Keratinocyte (primary cell): ENCODE measurements at regions not wholly inside any gene's neighbourhood (a gene's known extent, or its start where the extent isn't known, plus 50 kb on each side); places are given as distances from the start of the nearest gene placed in this dataset.

Experiments
- DNase-seq: peaks from one replicate; pipeline ENCODE4 v3.0.0-alpha.2; 2011; ENCODE audit warnings: low read depth, missing footprints, low spot score
- FAIRE-seq: peaks from 2 replicates; lab custom pipeline; 2011; peaks lifted over from hg19 to GRCh38; lab: Jason Lieb, UNC
- H2AFZ ChIP-seq: 2 replicates; pipeline ENCODE4 v1.6.0; 2012; ENCODE audit warnings: low read length, control low read depth, inconsistent platforms; ENCODE audit not compliant: control insufficient read depth
- H3K27ac ChIP-seq: 2 replicates; pipeline ENCODE4 v1.5.1; 2011; ENCODE audit warnings: low read length; ENCODE audit not compliant: control insufficient read depth, insufficient read depth
- H3K27me3 ChIP-seq: 3 replicates; pipeline ENCODE4 v1.6.0; 2011; ENCODE audit warnings: low read length; ENCODE audit not compliant: control insufficient read depth, insufficient read depth; ENCODE audit errors: extremely low read depth
- H3K36me3 ChIP-seq, 2 experiments: 2 replicates in 1 of 2; 3 replicates in 1 of 2; pipeline ENCODE4 v1.5.1; 2011; ENCODE audit warnings: low read length in 2 of 2, mild to moderate bottlenecking in 1 of 2; ENCODE audit not compliant: control insufficient read depth in 2 of 2, insufficient read depth in 2 of 2; ENCODE audit errors: extremely low read depth in 1 of 2
- H3K4me1 ChIP-seq: 3 replicates; pipeline ENCODE4 v1.5.1; 2011; ENCODE audit warnings: low read length; ENCODE audit not compliant: control insufficient read depth, insufficient read depth; ENCODE audit errors: extremely low read depth
- H3K4me2 ChIP-seq: 3 replicates; pipeline ENCODE4 v1.6.0; 2011; ENCODE audit warnings: low read depth, low read length; ENCODE audit not compliant: control insufficient read depth, insufficient read depth; ENCODE audit errors: extremely low read depth
- H3K4me3 ChIP-seq, 3 experiments: fragments of 200-600 bp in 1 of 3; sonication (generic) in 1 of 3; 2 replicates in 2 of 3; 3 replicates in 1 of 3; pipeline ENCODE4 v1.5.1; 2011 to 2016; ENCODE audit warnings: low read length in 3 of 3, mild to moderate bottlenecking in 3 of 3, control low read depth in 2 of 3, inconsistent platforms in 1 of 3, low read depth in 1 of 3, mixed read lengths in 1 of 3, mixed run types in 1 of 3, moderate library complexity in 1 of 3; ENCODE audit not compliant: control insufficient read depth in 2 of 3, insufficient read depth in 2 of 3; ENCODE audit errors: extremely low read depth in 1 of 3
- H3K79me2 ChIP-seq: 2 replicates; pipeline ENCODE4 v1.6.0; 2012; ENCODE audit warnings: low read length; ENCODE audit not compliant: control insufficient read depth, insufficient read depth
- H3K9ac ChIP-seq: 3 replicates; pipeline ENCODE4 v1.6.0; 2011; ENCODE audit warnings: low read length; ENCODE audit not compliant: control insufficient read depth, insufficient read depth; ENCODE audit errors: extremely low read depth
- H3K9me1 ChIP-seq: 3 replicates; pipeline ENCODE4 v1.6.0; 2011; ENCODE audit warnings: low read length; ENCODE audit not compliant: control insufficient read depth, insufficient read depth; ENCODE audit errors: extremely low read depth
- H3K9me3 ChIP-seq: 2 replicates; pipeline ENCODE4 v1.5.1; 2012; ENCODE audit warnings: low read depth, low read length; ENCODE audit not compliant: control insufficient read depth
- H4K20me1 ChIP-seq: 3 replicates; pipeline ENCODE4 v1.6.0; 2011; ENCODE audit warnings: low read length; ENCODE audit not compliant: control insufficient read depth, insufficient read depth; ENCODE audit errors: extremely low read depth
- EZH2 ChIP-seq: IDR thresholded peaks from one replicate; pipeline ENCODE4 v1.6.1; 2012; ENCODE audit warnings: inconsistent platforms, mild to moderate bottlenecking, low read length, moderate library complexity
- dilution Hi-C: fragments of 300-500 bp; cut with MboI; formaldehyde crosslinking; loops from one replicate; pipeline ENCODE4 v1.7.0; 2020; ENCODE audit warnings: low sequenced_read_pairs; ENCODE audit not compliant: extremely low pct_ligation_motif_present
- TF ChIP-seq, protein P1 (sequence below), 3 experiments: IDR thresholded peaks in 1 of 3; conservative IDR thresholded peaks in 1 of 3; optimal IDR thresholded peaks in 1 of 3; 2 replicates in 2 of 3; 3 replicates in 1 of 3; pipeline versions ENCODE3 to v1.5.1; 2011; ENCODE audit warnings: low read length in 3 of 3, mild to moderate bottlenecking in 3 of 3, moderate library complexity in 2 of 3, control low read depth in 1 of 3, inconsistent platforms in 1 of 3; ENCODE audit not compliant: insufficient read depth in 2 of 3; ENCODE audit errors: extremely low read depth in 1 of 3

- Histone ChIP-seq H3K9ac (no peak overlapping the region), H3K9me3 (no peaks in the 10 kb centered on the region), H3K9me1 (no peaks in the 10 kb centered on the region), H3K36me3 (no peaks in the 10 kb centered on the region), H3K79me2 (no peaks in the 10 kb centered on the region), H3K27ac (no peak overlapping the region), H3K4me2 (no peak overlapping the region), H4K20me1 (no peaks in the 10 kb centered on the region), H2AFZ (no peak overlapping the region), H3K4me1 (no peaks in the 10 kb centered on the region), H3K4me3 (no peak overlapping the region), H3K27me3 (no peaks in the 10 kb centered on the region)
- DNase-seq: no peak
- TF ChIP-seq, protein P1, sequence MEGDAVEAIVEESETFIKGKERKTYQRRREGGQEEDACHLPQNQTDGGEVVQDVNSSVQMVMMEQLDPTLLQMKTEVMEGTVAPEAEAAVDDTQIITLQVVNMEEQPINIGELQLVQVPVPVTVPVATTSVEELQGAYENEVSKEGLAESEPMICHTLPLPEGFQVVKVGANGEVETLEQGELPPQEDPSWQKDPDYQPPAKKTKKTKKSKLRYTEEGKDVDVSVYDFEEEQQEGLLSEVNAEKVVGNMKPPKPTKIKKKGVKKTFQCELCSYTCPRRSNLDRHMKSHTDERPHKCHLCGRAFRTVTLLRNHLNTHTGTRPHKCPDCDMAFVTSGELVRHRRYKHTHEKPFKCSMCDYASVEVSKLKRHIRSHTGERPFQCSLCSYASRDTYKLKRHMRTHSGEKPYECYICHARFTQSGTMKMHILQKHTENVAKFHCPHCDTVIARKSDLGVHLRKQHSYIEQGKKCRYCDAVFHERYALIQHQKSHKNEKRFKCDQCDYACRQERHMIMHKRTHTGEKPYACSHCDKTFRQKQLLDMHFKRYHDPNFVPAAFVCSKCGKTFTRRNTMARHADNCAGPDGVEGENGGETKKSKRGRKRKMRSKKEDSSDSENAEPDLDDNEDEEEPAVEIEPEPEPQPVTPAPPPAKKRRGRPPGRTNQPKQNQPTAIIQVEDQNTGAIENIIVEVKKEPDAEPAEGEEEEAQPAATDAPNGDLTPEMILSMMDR (optimal IDR thresholded peaks at IDR 0.05 in 1 of 3, IDR thresholded peaks at IDR 0.05 in 1 of 3, conservative IDR thresholded peaks at IDR 0.05 in 1 of 3; ENCODE audit: extremely low read depth in 1 of 3, insufficient read depth in 2 of 3, low read length in 3 of 3): no peak
- dilution Hi-C loops: no loop called here
- no peak for FAIRE-seq
Measured at GRCh38 chr6:78523622-78524021, 343.7 kb upstream of the IRAK1BP1 start.

DNA sequence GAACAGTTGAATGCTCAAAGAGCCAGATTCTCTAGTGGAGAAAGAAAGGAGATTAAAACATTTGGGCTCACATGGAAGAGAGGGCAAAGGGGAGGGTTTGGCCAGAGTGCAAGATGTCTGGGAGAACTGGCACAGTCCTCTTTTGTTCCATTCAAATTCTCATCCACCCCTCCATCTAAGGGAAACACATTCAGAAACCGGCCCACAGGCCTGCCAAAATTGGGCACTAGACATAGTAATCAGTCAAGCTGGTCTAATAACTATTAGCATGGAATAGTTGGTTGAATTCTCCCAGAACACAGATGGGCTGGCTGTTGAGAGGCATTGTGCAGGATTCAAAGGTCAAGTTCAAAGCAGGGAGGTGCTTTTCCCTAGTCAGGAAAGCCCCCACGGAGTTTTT, 341.4 kb upstream of the IRAK1BP1 start:
- H3K4me2 ChIP-seq: no peak overlapping the region
- TF ChIP-seq EZH2: no peak
- TF ChIP-seq, protein P1 (optimal IDR thresholded peaks at IDR 0.05 in 1 of 3, IDR thresholded peaks at IDR 0.05 in 1 of 3, conservative IDR thresholded peaks at IDR 0.05 in 1 of 3; ENCODE audit: extremely low read depth in 1 of 3, insufficient read depth in 2 of 3, low read length in 3 of 3): no peak
- H3K4me1 ChIP-seq: no peaks in the 10 kb centered on the region
- no peak overlapping the region for H3K9ac ChIP-seq
- no peaks in the 10 kb centered on the region for H3K36me3 ChIP-seq
- no peak overlapping the region for H3K27ac ChIP-seq
- FAIRE-seq (no peak), DNase-seq (no peak)
- no peak overlapping the region for H2AFZ ChIP-seq
- no peaks in the 10 kb centered on the region for H3K27me3 ChIP-seq
- H3K4me3 ChIP-seq: no peak overlapping the region
- dilution Hi-C loops: no loop called here
- no peaks in the 10 kb centered on the region for H4K20me1 ChIP-seq
- H3K79me2 ChIP-seq: no peaks in the 10 kb centered on the region
- no peaks in the 10 kb centered on the region for H3K9me3 ChIP-seq
- no peaks in the 10 kb centered on the region for H3K9me1 ChIP-seq
